PC-9 (cell line): ENCODE measurements at regions not wholly inside any gene's neighbourhood (a gene's known extent, or its start where the extent isn't known, plus 50 kb on each side); places are given as distances from the start of the nearest gene placed in this dataset.

ENCODE experiments used
- CTCF ChIP-seq: fragments of 200-600 bp; sonication (generic); conservative IDR thresholded peaks from 2 replicates; pipeline ENCODE4 v1.6.1; 2017; ENCODE audit warnings: mixed run types, antibody characterized with exemption, mild to moderate bottlenecking, moderate library complexity
- EZH2 ChIP-seq: fragments of 200-600 bp; sonication (generic); IDR thresholded peaks from 2 replicates; pipeline ENCODE4 v1.8.0; 2017; ENCODE audit warnings: antibody characterized with exemption, low read depth

- TF ChIP-seq CTCF (no peak), EZH2 (no peak)
Measured at GRCh38 chr1:79663916-79664315, 657.4 kb upstream of the ADGRL4 start.
